Neural crest cell (in vitro differentiated cells): ENCODE measurements at regions not wholly inside any gene's neighbourhood (a gene's known extent, or its start where the extent isn't known, plus 50 kb on each side); places are given as distances from the start of the nearest gene placed in this dataset.

Source experiments
- DNase-seq: peaks from one replicate; pipeline ENCODE4 v3.0.0; 2021; ENCODE audit warnings: low read depth, mixed read lengths, low spot score
- H3K27ac Mint-ChIP-seq: one replicate; pipeline ENCODE4 v1.8.0; 2021; ENCODE audit warnings: mild to moderate bottlenecking, mixed read lengths; ENCODE audit not compliant: unreplicated experiment
- H3K27me3 Mint-ChIP-seq: 2 replicates; pipeline ENCODE4 v1.8.0; 2021; ENCODE audit warnings: low read depth, mild to moderate bottlenecking, mixed read lengths
- H3K36me3 Mint-ChIP-seq: 2 replicates; pipeline ENCODE4 v1.8.0; 2021; ENCODE audit warnings: low read depth, mild to moderate bottlenecking, mixed read lengths
- H3K4me1 Mint-ChIP-seq: 2 replicates; pipeline ENCODE4 v1.8.0; 2021; ENCODE audit warnings: mixed read lengths
- H3K4me3 Mint-ChIP-seq: one replicate; pipeline ENCODE4 v1.8.0; 2021; ENCODE audit warnings: mild to moderate bottlenecking, mixed read lengths
- H3K9me3 Mint-ChIP-seq: 2 replicates; pipeline ENCODE4 v1.8.0; 2021; ENCODE audit warnings: mixed read lengths
- TF ChIP-seq, protein P1 (sequence below): fragments of 200-600 bp; sonication (generic); conservative IDR thresholded peaks from 2 replicates; pipeline ENCODE4 v1.5.0; 2021; ENCODE audit warnings: antibody characterized with exemption, mild to moderate bottlenecking

DNA sequence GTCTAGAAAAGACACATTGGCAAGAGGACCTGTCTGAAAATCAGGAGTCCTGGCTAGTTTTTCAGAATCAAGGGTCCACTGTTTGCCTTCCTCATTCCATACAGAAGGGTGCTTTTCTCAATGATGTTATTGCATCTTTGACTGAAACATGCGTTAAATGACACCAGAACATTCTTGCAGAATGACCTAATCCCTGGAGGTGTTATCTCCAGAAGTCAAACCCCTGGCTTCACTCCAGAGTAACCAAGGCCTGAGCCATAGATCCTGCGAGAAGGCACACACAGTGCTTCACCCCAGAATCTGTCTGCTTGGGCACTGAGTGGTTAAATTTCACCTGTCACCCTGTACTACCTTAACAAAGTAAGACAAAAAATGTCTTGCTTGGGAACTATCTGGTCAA is 1055.2 kb upstream of the FANCL start:
- Mint-ChIP-seq H3K27ac (no peak overlapping the region), H3K9me3 (no peaks in the 10 kb centered on the region), H3K4me3 (no peak overlapping the region)

DNA sequence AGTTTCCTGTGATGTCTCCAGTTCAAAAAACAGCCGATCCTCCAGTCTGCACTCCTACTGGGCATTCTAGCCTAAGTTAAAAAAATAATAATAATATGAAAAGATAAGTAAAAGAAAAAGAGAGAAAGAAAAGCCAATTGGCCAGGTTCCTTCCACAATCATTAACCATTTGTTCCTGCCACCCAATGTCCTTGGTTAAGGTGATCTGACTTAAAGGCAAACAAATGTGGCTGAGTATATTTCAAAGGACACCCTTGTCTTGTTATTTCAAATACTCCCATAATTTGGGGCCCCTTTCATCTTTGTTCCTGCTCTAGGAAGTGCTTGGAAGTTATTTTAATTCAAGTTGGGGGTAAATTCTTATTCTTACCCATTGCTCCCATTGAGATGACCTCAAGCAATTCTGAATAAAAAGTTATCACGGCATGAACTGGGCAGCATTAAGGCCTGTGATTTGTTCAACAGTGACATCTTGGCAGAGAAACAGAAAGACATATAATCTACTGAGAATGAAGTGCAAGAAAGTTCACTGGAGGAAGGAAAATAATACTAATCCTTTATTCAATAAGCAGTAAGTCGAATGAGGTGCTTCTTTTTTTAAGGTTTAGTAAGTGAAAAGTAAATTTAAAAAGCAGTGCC is 1054.5 kb upstream of the FANCL start:
- Mint-ChIP-seq H3K36me3 (no peaks in the 10 kb centered on the region), H3K4me1 (peaks cover 6% of the 10 kb centered on the region), H3K9me3 (no peaks in the 10 kb centered on the region), H3K27me3 (no peaks in the 10 kb centered on the region), H3K27ac (no peak overlapping the region), H3K4me3 (no peak overlapping the region)
- TF ChIP-seq, protein P1, sequence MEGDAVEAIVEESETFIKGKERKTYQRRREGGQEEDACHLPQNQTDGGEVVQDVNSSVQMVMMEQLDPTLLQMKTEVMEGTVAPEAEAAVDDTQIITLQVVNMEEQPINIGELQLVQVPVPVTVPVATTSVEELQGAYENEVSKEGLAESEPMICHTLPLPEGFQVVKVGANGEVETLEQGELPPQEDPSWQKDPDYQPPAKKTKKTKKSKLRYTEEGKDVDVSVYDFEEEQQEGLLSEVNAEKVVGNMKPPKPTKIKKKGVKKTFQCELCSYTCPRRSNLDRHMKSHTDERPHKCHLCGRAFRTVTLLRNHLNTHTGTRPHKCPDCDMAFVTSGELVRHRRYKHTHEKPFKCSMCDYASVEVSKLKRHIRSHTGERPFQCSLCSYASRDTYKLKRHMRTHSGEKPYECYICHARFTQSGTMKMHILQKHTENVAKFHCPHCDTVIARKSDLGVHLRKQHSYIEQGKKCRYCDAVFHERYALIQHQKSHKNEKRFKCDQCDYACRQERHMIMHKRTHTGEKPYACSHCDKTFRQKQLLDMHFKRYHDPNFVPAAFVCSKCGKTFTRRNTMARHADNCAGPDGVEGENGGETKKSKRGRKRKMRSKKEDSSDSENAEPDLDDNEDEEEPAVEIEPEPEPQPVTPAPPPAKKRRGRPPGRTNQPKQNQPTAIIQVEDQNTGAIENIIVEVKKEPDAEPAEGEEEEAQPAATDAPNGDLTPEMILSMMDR: no peak
- DNase-seq: no peak

More for the DNA sequence above, 1055.2 kb upstream of the FANCL start:
- TF ChIP-seq, protein P1: no peak
- no peaks in the 10 kb centered on the region for H3K36me3 Mint-ChIP-seq
- H3K4me1 Mint-ChIP-seq: peaks cover 6% of the 10 kb centered on the region
- H3K27me3 Mint-ChIP-seq: no peaks in the 10 kb centered on the region
- DNase-seq: no peak

DNA sequence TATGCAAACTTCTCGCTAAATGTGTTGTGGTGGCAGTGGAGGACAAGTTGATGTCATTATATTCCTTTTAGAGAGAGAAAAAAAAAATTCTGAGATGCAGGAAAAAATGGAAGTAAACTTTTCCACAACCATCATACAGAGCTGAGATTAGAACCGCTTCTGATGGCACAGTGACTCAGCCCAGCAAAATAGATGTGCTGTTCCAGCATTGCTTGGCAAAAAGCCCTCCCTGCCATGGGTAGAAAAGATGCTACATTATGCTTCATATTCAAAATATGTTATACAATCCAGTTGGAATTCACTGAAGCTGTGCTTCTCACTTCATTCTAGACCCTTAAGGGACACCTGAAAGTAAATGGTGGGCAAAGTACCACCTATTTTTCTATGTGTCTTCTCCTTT is 1047.6 kb upstream of the FANCL start:
- H3K27me3 Mint-ChIP-seq: peaks cover 9% of the 10 kb centered on the region
- DNase-seq: no peak
- no peak overlapping the region for H3K27ac Mint-ChIP-seq
- no peaks in the 10 kb centered on the region for H3K36me3 Mint-ChIP-seq
- no peaks in the 10 kb centered on the region for H3K4me1 Mint-ChIP-seq
- H3K4me3 Mint-ChIP-seq: no peak overlapping the region
- TF ChIP-seq, protein P1: no peak
- H3K9me3 Mint-ChIP-seq: no peaks in the 10 kb centered on the region

DNA sequence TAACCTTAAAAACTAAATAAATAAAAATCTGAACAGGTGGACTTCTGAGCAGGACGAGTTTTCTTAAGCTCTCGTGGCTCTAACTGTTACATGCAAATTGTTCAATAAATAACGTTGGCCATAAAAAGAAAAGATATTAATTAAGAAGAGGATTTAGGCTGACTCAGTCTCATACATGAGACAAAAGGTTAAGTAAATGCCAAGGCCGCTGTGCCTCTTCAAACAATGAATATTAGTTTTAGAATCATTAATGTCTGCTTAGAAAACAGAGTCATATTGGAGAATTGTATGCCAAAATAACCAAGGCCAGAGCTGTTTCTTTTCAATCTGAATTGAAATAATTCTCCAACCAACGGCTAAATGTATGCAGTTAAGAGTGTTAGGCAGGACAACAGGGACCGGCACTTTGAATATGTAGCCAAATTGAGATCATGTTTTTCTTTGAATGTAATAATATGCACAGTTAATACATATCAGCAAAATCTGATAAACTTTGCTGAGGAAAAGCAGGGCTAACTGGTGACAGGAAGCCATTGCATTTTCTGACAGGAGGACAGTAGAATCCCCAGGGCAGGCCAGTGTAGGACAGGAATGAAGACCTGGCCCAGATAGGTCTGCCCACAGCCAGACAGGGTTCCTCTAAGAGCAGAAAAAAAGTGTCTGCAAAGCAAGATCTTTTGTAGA is 1041.4 kb upstream of the FANCL start:
- Mint-ChIP-seq H3K4me1 (no peaks in the 10 kb centered on the region), H3K27ac (no peak overlapping the region), H3K27me3 (peaks cover 5% of the 10 kb centered on the region), H3K4me3 (no peak overlapping the region), H3K9me3 (no peaks in the 10 kb centered on the region), H3K36me3 (no peaks in the 10 kb centered on the region)
- no peak for DNase-seq
- TF ChIP-seq, protein P1: no peak

DNA sequence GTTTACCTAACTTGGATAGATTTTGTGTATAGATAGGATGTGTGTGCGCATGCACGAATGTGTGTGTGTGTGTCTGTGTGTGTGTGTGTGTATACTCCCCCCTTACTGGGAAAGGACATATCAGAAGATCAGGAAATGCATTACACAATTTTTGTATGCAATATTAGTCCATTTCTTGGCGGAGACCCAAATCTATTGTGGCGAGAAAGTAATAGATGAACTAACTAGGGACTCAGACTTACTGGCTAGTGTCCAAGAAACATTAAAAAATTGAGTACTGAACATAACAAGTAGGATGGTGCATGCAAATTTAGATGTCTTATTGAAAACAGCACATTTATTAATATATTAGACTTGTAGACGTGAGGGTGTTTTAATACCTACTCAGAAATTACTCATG is 1036.5 kb upstream of the FANCL start:
- peaks cover 3% of the 10 kb centered on the region for H3K9me3 Mint-ChIP-seq
- no peaks in the 10 kb centered on the region for H3K27me3 Mint-ChIP-seq
- H3K4me1 Mint-ChIP-seq: no peaks in the 10 kb centered on the region
- H3K27ac Mint-ChIP-seq: no peak overlapping the region
- TF ChIP-seq, protein P1: no peak
- no peaks in the 10 kb centered on the region for H3K36me3 Mint-ChIP-seq
- H3K4me3 Mint-ChIP-seq: no peak overlapping the region
- no peak for DNase-seq
